AG09319 (cell line): ENCODE measurements at regions not wholly inside any gene's neighbourhood (a gene's known extent, or its start where the extent isn't known, plus 50 kb on each side); places are given as distances from the start of the nearest gene placed in this dataset.
"Not testable (repeated sequence)": the region's sequence is repeated elsewhere in the genome, so short reads cannot be mapped to it uniquely, and the experiment has no call there.

Experiments used
- DNase-seq: peaks from one replicate; pipeline ENCODE4 v3.0.0-alpha.2; 2010; ENCODE audit warnings: low read depth; ENCODE audit errors: extremely low read depth
- TF ChIP-seq, protein P1 (sequence below): IDR thresholded peaks from 2 replicates; pipeline ENCODE4 v1.5.1; 2011; ENCODE audit warnings: low read depth, mild to moderate bottlenecking, inconsistent platforms, low read length, moderate library complexity

- TF ChIP-seq, protein P1, sequence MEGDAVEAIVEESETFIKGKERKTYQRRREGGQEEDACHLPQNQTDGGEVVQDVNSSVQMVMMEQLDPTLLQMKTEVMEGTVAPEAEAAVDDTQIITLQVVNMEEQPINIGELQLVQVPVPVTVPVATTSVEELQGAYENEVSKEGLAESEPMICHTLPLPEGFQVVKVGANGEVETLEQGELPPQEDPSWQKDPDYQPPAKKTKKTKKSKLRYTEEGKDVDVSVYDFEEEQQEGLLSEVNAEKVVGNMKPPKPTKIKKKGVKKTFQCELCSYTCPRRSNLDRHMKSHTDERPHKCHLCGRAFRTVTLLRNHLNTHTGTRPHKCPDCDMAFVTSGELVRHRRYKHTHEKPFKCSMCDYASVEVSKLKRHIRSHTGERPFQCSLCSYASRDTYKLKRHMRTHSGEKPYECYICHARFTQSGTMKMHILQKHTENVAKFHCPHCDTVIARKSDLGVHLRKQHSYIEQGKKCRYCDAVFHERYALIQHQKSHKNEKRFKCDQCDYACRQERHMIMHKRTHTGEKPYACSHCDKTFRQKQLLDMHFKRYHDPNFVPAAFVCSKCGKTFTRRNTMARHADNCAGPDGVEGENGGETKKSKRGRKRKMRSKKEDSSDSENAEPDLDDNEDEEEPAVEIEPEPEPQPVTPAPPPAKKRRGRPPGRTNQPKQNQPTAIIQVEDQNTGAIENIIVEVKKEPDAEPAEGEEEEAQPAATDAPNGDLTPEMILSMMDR, result no peak
Measured at GRCh38 chr10:28091913-28092312, 93.0 kb upstream of the ODAD2 start.

DNA sequence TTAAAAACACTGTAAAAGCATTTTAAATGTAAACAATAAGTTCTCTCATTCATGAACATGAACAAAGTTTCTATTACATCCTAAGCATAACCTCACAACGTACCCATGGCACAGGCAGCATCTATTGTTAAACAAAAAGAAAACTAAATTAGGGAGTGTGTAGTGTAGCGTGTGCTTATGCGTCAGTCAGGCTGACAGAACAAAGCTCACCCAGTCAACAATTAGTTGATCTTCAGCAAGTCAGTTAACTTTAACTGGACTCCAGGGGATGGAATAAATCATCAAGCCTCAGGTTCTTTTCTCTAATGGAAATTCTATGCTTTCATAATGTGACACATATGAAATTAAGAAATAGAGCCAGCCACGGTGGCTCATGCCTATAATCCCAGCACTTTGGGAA is 91.6 kb upstream of the ODAD2 start:
- no peak for DNase-seq
- TF ChIP-seq, protein P1, result no peak

More at GRCh38 chr10:28091913-28092312, 93.0 kb upstream of the ODAD2 start:
- no peak for DNase-seq

DNA sequence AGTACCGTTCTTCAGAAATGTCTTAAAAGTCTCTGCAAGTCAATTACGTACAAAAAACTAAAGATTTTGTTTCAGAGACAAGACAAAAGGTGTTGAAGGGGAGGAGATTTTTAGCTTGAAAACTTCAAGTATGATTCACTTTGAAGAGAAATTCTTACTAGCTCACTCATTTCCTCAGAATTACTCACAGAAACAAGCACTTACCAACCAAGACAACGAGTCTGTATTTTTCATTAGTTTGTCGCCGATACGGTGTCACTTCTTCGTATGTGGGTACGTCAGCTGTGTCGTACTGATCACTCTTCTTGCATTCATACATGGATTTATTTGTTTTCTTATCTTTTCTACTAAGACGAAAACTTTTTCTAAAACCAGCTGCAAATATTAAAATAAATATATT is 90.6 kb upstream of the ODAD2 start:
- TF ChIP-seq, protein P1, result no peak
- DNase-seq, result no peak

GRCh38 chr10:28087661-28088351 is 88.9 kb upstream of the ODAD2 start:
- no peak for DNase-seq
- TF ChIP-seq, protein P1, result no peak

DNA sequence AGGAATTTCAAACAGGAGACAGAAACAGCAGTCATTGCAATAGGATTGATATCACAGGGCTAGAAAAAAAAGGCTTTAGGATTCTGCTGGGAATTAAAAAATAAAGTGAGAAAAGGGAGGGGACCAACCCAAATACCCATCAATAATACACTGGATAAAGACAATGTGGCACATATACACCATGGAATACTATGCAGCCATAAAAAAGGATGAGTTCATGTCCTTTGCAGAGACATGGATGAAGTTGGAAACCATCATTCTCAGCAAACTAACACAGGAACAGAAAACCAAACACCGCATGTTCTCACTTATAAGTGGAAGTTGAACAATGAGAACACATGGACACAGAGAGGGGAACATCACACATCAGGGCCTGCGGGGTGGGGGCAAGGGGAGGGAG is 86.9 kb upstream of the ODAD2 start:
- not testable (repeated sequence) for DNase-seq

DNA sequence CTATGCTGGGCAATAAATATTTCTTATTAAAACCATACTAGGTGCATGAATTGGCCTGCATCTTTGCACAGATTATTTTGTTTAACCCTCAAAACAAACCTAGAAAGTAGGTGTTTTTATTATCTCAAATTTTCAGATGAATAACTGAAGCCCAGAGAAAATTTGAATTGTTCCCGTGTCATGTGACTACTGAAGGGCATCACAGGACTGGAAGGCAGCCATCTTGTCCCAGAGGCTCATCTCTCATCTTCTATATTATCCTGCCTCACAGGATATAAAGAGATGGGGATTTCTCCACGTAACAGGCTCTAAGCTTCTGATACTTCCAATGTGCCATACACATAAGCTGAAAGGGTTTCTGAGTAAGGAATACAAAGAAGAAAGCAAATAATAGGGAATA is 84.0 kb upstream of the ODAD2 start:
- TF ChIP-seq, protein P1, result no peak
- DNase-seq, result no peak

DNA sequence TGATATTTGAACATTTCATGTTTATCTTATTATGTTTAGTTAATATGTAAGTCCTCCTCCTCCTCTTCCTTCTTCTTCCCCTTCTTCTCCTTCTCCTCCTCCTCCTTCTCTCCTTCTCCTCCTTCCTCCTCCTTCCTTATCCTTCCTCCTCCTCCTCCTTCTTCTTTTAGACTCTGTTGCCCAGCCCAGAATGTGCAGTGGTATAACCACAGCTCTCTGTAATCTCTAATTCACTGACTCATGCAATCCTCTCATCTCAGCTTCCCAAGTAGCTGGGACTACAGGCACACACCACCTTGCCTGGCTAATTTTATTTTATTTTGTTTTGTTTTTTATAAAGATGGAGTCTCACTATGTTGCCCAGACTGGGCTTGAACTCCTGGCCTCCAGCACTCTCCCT is 83.4 kb upstream of the ODAD2 start:
- no peak for DNase-seq
- TF ChIP-seq, protein P1, result no peak

- TF ChIP-seq, protein P1, result no peak
- no peak for DNase-seq
Measured at GRCh38 chr10:28077889-28078288, 79.0 kb upstream of the ODAD2 start.
